ENCODE measurements at regions not wholly inside any gene's neighbourhood (a gene's known extent, or its start where the extent isn't known, plus 50 kb on each side); places are given as distances from the start of the nearest gene placed in this dataset.

- TF ChIP-seq CTCF (IDR thresholded peaks at IDR 0.05; ENCODE audit: unreplicated experiment) = no peak
- no peak for DNase-seq (ENCODE audit: low spot score, unreplicated experiment)
- no peak overlapping the region for H3K4me3 Mint-ChIP-seq (ENCODE audit: low read depth)
- H3K4me1 Mint-ChIP-seq (ENCODE audit: low read depth) = peaks cover 6% of the 10 kb centered on the region
- no peaks in the 10 kb centered on the region for H3K36me3 Mint-ChIP-seq (ENCODE audit: insufficient read depth)
- no peaks in the 10 kb centered on the region for H3K27me3 Mint-ChIP-seq
- no peak overlapping the region for H3K27ac Mint-ChIP-seq
- H3K9me3 Mint-ChIP-seq (ENCODE audit: low read depth) = peaks cover 3% of the 10 kb centered on the region
These were observed 88.8 kb upstream of the ABI3BP start for GRCh38 chr3:101081999-101082398.

GRCh38 chr3:101081446-101081845 lies 88.2 kb upstream of the ABI3BP start:
- Mint-ChIP-seq H3K36me3 (ENCODE audit: insufficient read depth) (no peaks in the 10 kb centered on the region), H3K27me3 (no peaks in the 10 kb centered on the region), H3K9me3 (ENCODE audit: low read depth) (peaks cover 3% of the 10 kb centered on the region), H3K4me1 (ENCODE audit: low read depth) (peaks cover 6% of the 10 kb centered on the region), H3K4me3 (ENCODE audit: low read depth) (no peak overlapping the region), H3K27ac (no peak overlapping the region)
- DNase-seq (ENCODE audit: low spot score, unreplicated experiment) = no peak
- TF ChIP-seq CTCF (IDR thresholded peaks at IDR 0.05; ENCODE audit: unreplicated experiment) = no peak

- Mint-ChIP-seq H3K9me3 (ENCODE audit: low read depth) (peaks cover 3% of the 10 kb centered on the region), H3K36me3 (ENCODE audit: insufficient read depth) (no peaks in the 10 kb centered on the region), H3K4me1 (ENCODE audit: low read depth) (peaks cover 6% of the 10 kb centered on the region), H3K27me3 (no peaks in the 10 kb centered on the region), H3K4me3 (ENCODE audit: low read depth) (no peak overlapping the region), H3K27ac (no peak overlapping the region)
- DNase-seq (ENCODE audit: low spot score, unreplicated experiment) = no peak
- TF ChIP-seq CTCF (IDR thresholded peaks at IDR 0.05; ENCODE audit: unreplicated experiment) = no peak
These were observed 84.3 kb upstream of the ABI3BP start for GRCh38 chr3:101077361-101078011.

GRCh38 chr3:101074518-101074917 lies 81.3 kb upstream of the ABI3BP start:
- peaks cover 3% of the 10 kb centered on the region for H3K9me3 Mint-ChIP-seq (ENCODE audit: low read depth)
- H3K4me3 Mint-ChIP-seq (ENCODE audit: low read depth) = no peak overlapping the region
- no peaks in the 10 kb centered on the region for H3K36me3 Mint-ChIP-seq (ENCODE audit: insufficient read depth)
- no peak for TF ChIP-seq CTCF (IDR thresholded peaks at IDR 0.05; ENCODE audit: unreplicated experiment)
- H3K27me3 Mint-ChIP-seq = no peaks in the 10 kb centered on the region
- no peak overlapping the region for H3K27ac Mint-ChIP-seq
- peaks cover 12% of the 10 kb centered on the region for H3K4me1 Mint-ChIP-seq (ENCODE audit: low read depth)
- DNase-seq (ENCODE audit: low spot score, unreplicated experiment) = no peak

GRCh38 chr3:101072300-101072699 lies 79.1 kb upstream of the ABI3BP start:
- no peaks in the 10 kb centered on the region for H3K9me3 Mint-ChIP-seq (ENCODE audit: low read depth)
- H3K36me3 Mint-ChIP-seq (ENCODE audit: insufficient read depth) = no peaks in the 10 kb centered on the region

More at GRCh38 chr3:101072300-101072699, 79.1 kb upstream of the ABI3BP start:
- Mint-ChIP-seq H3K27me3 (no peaks in the 10 kb centered on the region), H3K27ac (no peak overlapping the region), H3K4me3 (ENCODE audit: low read depth) (no peak overlapping the region), H3K4me1 (ENCODE audit: low read depth) (peaks cover 11% of the 10 kb centered on the region)
- TF ChIP-seq CTCF (IDR thresholded peaks at IDR 0.05; ENCODE audit: unreplicated experiment) = no peak
- DNase-seq (ENCODE audit: low spot score, unreplicated experiment) = no peak

Data from progenitor cell of endocrine pancreas (in vitro differentiated cells).